Hepatic stellate cell (primary cell): ENCODE measurements at regions not wholly inside any gene's neighbourhood (a gene's known extent, or its start where the extent isn't known, plus 50 kb on each side); places are given as distances from the start of the nearest gene placed in this dataset.
"Not testable (repeated sequence)": the region's sequence is repeated elsewhere in the genome, so short reads cannot be mapped to it uniquely, and the experiment has no call there.

Source experiments
- DNase-seq: peaks from one replicate; pipeline ENCODE4 v3.0.0; 2011; ENCODE audit warnings: low spot score

- no peak for DNase-seq
These were observed 201.9 kb upstream of the PTER start for GRCh38 chr10:16234916-16235315.

GRCh38 chr10:16242446-16242845 is 194.4 kb upstream of the PTER start:
- DNase-seq: no peak

- DNase-seq: no peak
These were observed 193.8 kb upstream of the PTER start for GRCh38 chr10:16242859-16243613.

GRCh38 chr10:16250136-16250535 is 186.7 kb upstream of the PTER start:
- not testable (repeated sequence) for DNase-seq

- no peak for DNase-seq
These were observed 180.5 kb upstream of the PTER start for GRCh38 chr10:16256336-16256735.

- no peak for DNase-seq
These were observed 178.3 kb upstream of the PTER start for GRCh38 chr10:16258291-16259040.

- DNase-seq: no peak
These were observed 177.1 kb upstream of the PTER start for GRCh38 chr10:16259726-16260125.

- DNase-seq: no peak
These were observed 176.4 kb upstream of the PTER start for GRCh38 chr10:16260388-16260787.

- no peak for DNase-seq
These were observed 165.2 kb upstream of the PTER start for GRCh38 chr10:16271571-16271970.

- no peak for DNase-seq
These were observed 161.9 kb upstream of the PTER start for GRCh38 chr10:16274911-16275310.

GRCh38 chr10:16280595-16280994 is 156.2 kb upstream of the PTER start:
- DNase-seq: no peak

GRCh38 chr10:16292366-16292765 is 144.4 kb upstream of the PTER start:
- DNase-seq: no peak

GRCh38 chr10:16297069-16297468 is 139.7 kb upstream of the PTER start:
- DNase-seq: no peak

- no peak for DNase-seq
These were observed 139.2 kb upstream of the PTER start for GRCh38 chr10:16297642-16298041.

- no peak for DNase-seq
These were observed 132.5 kb upstream of the PTER start for GRCh38 chr10:16304311-16304710.

- no peak for DNase-seq
These were observed 126.4 kb upstream of the PTER start for GRCh38 chr10:16310440-16310839.

GRCh38 chr10:16314259-16314658 is 122.6 kb upstream of the PTER start:
- no peak for DNase-seq

- no peak for DNase-seq
These were observed 119.9 kb upstream of the PTER start for GRCh38 chr10:16316733-16317390.

GRCh38 chr10:16341637-16342036 is 95.2 kb upstream of the PTER start:
- no peak for DNase-seq

GRCh38 chr10:16348891-16349290 is 87.9 kb upstream of the PTER start:
- DNase-seq: no peak

- no peak for DNase-seq
These were observed 84.7 kb upstream of the PTER start for GRCh38 chr10:16352146-16352545.

- no peak for DNase-seq
These were observed 76.8 kb upstream of the PTER start for GRCh38 chr10:16360001-16360400.

GRCh38 chr10:16360425-16360824 is 76.4 kb upstream of the PTER start:
- no peak for DNase-seq
